ENCODE measurements at regions not wholly inside any gene's neighbourhood (a gene's known extent, or its start where the extent isn't known, plus 50 kb on each side); places are given as distances from the start of the nearest gene placed in this dataset.

- H3K4me1 ChIP-seq (ENCODE audit: insufficient read depth, low read length, poor library complexity, severe bottlenecking) = no peaks in the 10 kb centered on the region
- no peak overlapping the region for H3K27ac ChIP-seq (ENCODE audit: low read depth, low read length, poor library complexity, severe bottlenecking)
- no peak for TF ChIP-seq EZH2 (IDR thresholded peaks at IDR 0.05; ENCODE audit: borderline replicate concordance, low read depth, low read length, poor library complexity, severe bottlenecking)
- TF ChIP-seq CTCF (conservative IDR thresholded peaks at IDR 0.05; ENCODE audit: low read depth, low read length) = no peak
- no peaks in the 10 kb centered on the region for H3K36me3 ChIP-seq (ENCODE audit: insufficient read depth, low read length, poor library complexity, severe bottlenecking)
- BruUV-seq (replicated peaks) = no TSS peak
- POLR2A ChIA-PET (ENCODE audit: low non-redundant PET) = no interaction called here
- intact Hi-C loops (cut with micrococcal nuclease; ENCODE audit: unreplicated experiment) = no loop called here
- no peak overlapping the region for H3K4me3 ChIP-seq (ENCODE audit: low read depth, low read length, poor library complexity, severe bottlenecking)
- CTCF ChIA-PET = no interaction called here
- no peaks in the 10 kb centered on the region for H3K27me3 ChIP-seq (replicated peaks; ENCODE audit: insufficient read depth, low read depth, low read length, poor library complexity)
- no peaks in the 10 kb centered on the region for H3K9me3 ChIP-seq (ENCODE audit: low read depth, low read length, poor library complexity, severe bottlenecking)
- DNase-seq (ENCODE audit: low spot score) = no peak
Measured at GRCh38 chr1:79966438-79966837, 959.9 kb upstream of the ADGRL4 start.

GRCh38 chr1:79959635-79960034 is 953.1 kb upstream of the ADGRL4 start:
- intact Hi-C loops (cut with micrococcal nuclease; ENCODE audit: unreplicated experiment) = no loop called here
- Histone ChIP-seq H3K27ac (ENCODE audit: low read depth, low read length, poor library complexity, severe bottlenecking) (no peak overlapping the region), H3K27me3 (replicated peaks; ENCODE audit: insufficient read depth, low read depth, low read length, poor library complexity) (no peaks in the 10 kb centered on the region), H3K9me3 (ENCODE audit: low read depth, low read length, poor library complexity, severe bottlenecking) (no peaks in the 10 kb centered on the region), H3K36me3 (ENCODE audit: insufficient read depth, low read length, poor library complexity, severe bottlenecking) (no peaks in the 10 kb centered on the region), H3K4me1 (ENCODE audit: insufficient read depth, low read length, poor library complexity, severe bottlenecking) (no peaks in the 10 kb centered on the region), H3K4me3 (ENCODE audit: low read depth, low read length, poor library complexity, severe bottlenecking) (no peak overlapping the region)
- CTCF ChIA-PET = no interaction called here
- POLR2A ChIA-PET (ENCODE audit: low non-redundant PET) = no interaction called here
- DNase-seq (ENCODE audit: low spot score) = no peak
- BruUV-seq (replicated peaks) = no TSS peak
- TF ChIP-seq EZH2 (IDR thresholded peaks at IDR 0.05; ENCODE audit: borderline replicate concordance, low read depth, low read length, poor library complexity, severe bottlenecking) = no peak
- no peak for TF ChIP-seq CTCF (conservative IDR thresholded peaks at IDR 0.05; ENCODE audit: low read depth, low read length)

- no peak for DNase-seq (ENCODE audit: low spot score)
- POLR2A ChIA-PET (ENCODE audit: low non-redundant PET) = no interaction called here
- H3K27ac ChIP-seq (ENCODE audit: low read depth, low read length, poor library complexity, severe bottlenecking) = no peak overlapping the region
- H3K36me3 ChIP-seq (ENCODE audit: insufficient read depth, low read length, poor library complexity, severe bottlenecking) = no peaks in the 10 kb centered on the region
- intact Hi-C loops (cut with micrococcal nuclease; ENCODE audit: unreplicated experiment) = no loop called here
- BruUV-seq (replicated peaks) = no TSS peak
- no peak for TF ChIP-seq EZH2 (IDR thresholded peaks at IDR 0.05; ENCODE audit: borderline replicate concordance, low read depth, low read length, poor library complexity, severe bottlenecking)
- TF ChIP-seq CTCF (conservative IDR thresholded peaks at IDR 0.05; ENCODE audit: low read depth, low read length) = no peak
- H3K27me3 ChIP-seq (replicated peaks; ENCODE audit: insufficient read depth, low read depth, low read length, poor library complexity) = no peaks in the 10 kb centered on the region
- H3K4me3 ChIP-seq (ENCODE audit: low read depth, low read length, poor library complexity, severe bottlenecking) = no peak overlapping the region
- no peaks in the 10 kb centered on the region for H3K9me3 ChIP-seq (ENCODE audit: low read depth, low read length, poor library complexity, severe bottlenecking)
- CTCF ChIA-PET = no interaction called here
- H3K4me1 ChIP-seq (ENCODE audit: insufficient read depth, low read length, poor library complexity, severe bottlenecking) = no peaks in the 10 kb centered on the region
Measured at GRCh38 chr1:79955966-79956365, 949.4 kb upstream of the ADGRL4 start.

All from A673 (cell line).